ENCODE measurements at regions not wholly inside any gene's neighbourhood (a gene's known extent, or its start where the extent isn't known, plus 50 kb on each side); places are given as distances from the start of the nearest gene placed in this dataset.

GRCh38 chr10:52477305-52477704 is 163.2 kb downstream of the DKK1 start:
- no peaks in the 10 kb centered on the region for H3K4me1 ChIP-seq (ENCODE audit: control insufficient read depth in 4 of 4, insufficient read depth in 4 of 4, low read length in 3 of 4)
- 76% methylated on average over 4 of the region's 4 CpGs for WGBS
- TF ChIP-seq TAF1 (conservative IDR thresholded peaks at IDR 0.05) (no peak), HNF4A (conservative IDR thresholded peaks at IDR 0.05) (no peak), REST (IDR thresholded peaks at IDR 0.05) (no peak), YY1 (IDR thresholded peaks at IDR 0.05) (no peak), FOXA2 (IDR thresholded peaks at IDR 0.05) (no peak), RXRA (IDR thresholded peaks at IDR 0.05) (no peak), SP1 (IDR thresholded peaks at IDR 0.05) (no peak), HNF4G (IDR thresholded peaks at IDR 0.05) (no peak)
- no peaks in the 10 kb centered on the region for H3K9me3 ChIP-seq (ENCODE audit: control insufficient read depth in 4 of 4, low read length in 3 of 4)
- no peak overlapping the region for H3K4me3 ChIP-seq (ENCODE audit: low read depth in 1 of 3, low read length in 3 of 3)
- H3K27ac ChIP-seq (ENCODE audit: low read depth in 1 of 2, low read length in 2 of 2): no peak overlapping the region
- no peak overlapping the region for H3K9ac ChIP-seq (ENCODE audit: low read depth in 1 of 2, low read length in 2 of 2)
- peaks cover 0 to 4% (median 0%) of the 10 kb centered on the region in 4 donors for H3K27me3 ChIP-seq (ENCODE audit: control insufficient read depth in 4 of 4, insufficient read depth in 4 of 4, low read length in 3 of 4)
- DNase-seq (ENCODE audit: low spot score): no peak
- H3K36me3 ChIP-seq (ENCODE audit: control insufficient read depth in 4 of 4, insufficient read depth in 3 of 4, low read depth in 1 of 4, low read length in 3 of 4): no peaks in the 10 kb centered on the region

- 54% methylated on average over 3 of the region's 3 CpGs for whole genome bisulfite sequencing
Measured at GRCh38 chr10:52479567-52479966, 165.5 kb downstream of the DKK1 start.

More at GRCh38 chr10:52479567-52479966, 165.5 kb downstream of the DKK1 start:
- Histone ChIP-seq H3K4me1 (ENCODE audit: control insufficient read depth in 4 of 4, insufficient read depth in 4 of 4, low read length in 3 of 4) (no peaks in the 10 kb centered on the region), H3K36me3 (ENCODE audit: control insufficient read depth in 4 of 4, insufficient read depth in 3 of 4, low read depth in 1 of 4, low read length in 3 of 4) (no peaks in the 10 kb centered on the region), H3K27ac (ENCODE audit: low read depth in 1 of 2, low read length in 2 of 2) (no peak overlapping the region), H3K4me3 (ENCODE audit: low read depth in 1 of 3, low read length in 3 of 3) (no peak overlapping the region), H3K9ac (ENCODE audit: low read depth in 1 of 2, low read length in 2 of 2) (no peak overlapping the region), H3K27me3 (ENCODE audit: control insufficient read depth in 4 of 4, insufficient read depth in 4 of 4, low read length in 3 of 4) (no peaks in the 10 kb centered on the region), H3K9me3 (ENCODE audit: control insufficient read depth in 4 of 4, low read length in 3 of 4) (no peaks in the 10 kb centered on the region)
- TF ChIP-seq FOXA2 (IDR thresholded peaks at IDR 0.05): no peak
- no peak for TF ChIP-seq JUND (IDR thresholded peaks at IDR 0.05)
- TF ChIP-seq ZBTB33 (IDR thresholded peaks at IDR 0.05): no peak
- no peak for TF ChIP-seq REST (IDR thresholded peaks at IDR 0.05)
- TF ChIP-seq CTCF (IDR thresholded peaks at IDR 0.05; ENCODE audit: low read depth, low read length, missing input control): no peak
- no peak for TF ChIP-seq NR2F2 (IDR thresholded peaks at IDR 0.05)
- TF ChIP-seq RAD21 (IDR thresholded peaks at IDR 0.05): no peak
- TF ChIP-seq YY1 (IDR thresholded peaks at IDR 0.05): no peak
- no peak for DNase-seq (ENCODE audit: low spot score)
